CD4-positive, alpha-beta T cell treated with Interleukin-2 at 100 ng/mL for 4 hours (primary cell): ENCODE measurements at regions not wholly inside any gene's neighbourhood (a gene's known extent, or its start where the extent isn't known, plus 50 kb on each side); places are given as distances from the start of the nearest gene placed in this dataset.
"Not testable (repeated sequence)": the region's sequence is repeated elsewhere in the genome, so short reads cannot be mapped to it uniquely, and the experiment has no call there.

Experiments used
- DNase-seq: peaks from one replicate; pipeline ENCODE4 v3.0.0-alpha.2; 2020; ENCODE audit warnings: low spot score

- DNase-seq, result no peak
Observed at GRCh38 chr3:26145769-26146168, 355.9 kb downstream of the OXSM start.

GRCh38 chr3:26157428-26157827 lies 367.5 kb downstream of the OXSM start:
- not testable (repeated sequence) for DNase-seq

GRCh38 chr3:26171006-26171405 lies 381.1 kb downstream of the OXSM start:
- DNase-seq, result no peak

- no peak for DNase-seq
Observed at GRCh38 chr3:26191556-26191955, 401.7 kb downstream of the OXSM start.

GRCh38 chr3:26193558-26193957 lies 403.7 kb downstream of the OXSM start:
- DNase-seq, result no peak

- DNase-seq, result no peak
Observed at GRCh38 chr3:26196781-26197180, 406.9 kb downstream of the OXSM start.

- DNase-seq, result no peak
Observed at GRCh38 chr3:26198609-26199008, 408.7 kb downstream of the OXSM start.

GRCh38 chr3:26202169-26202568 lies 412.3 kb downstream of the OXSM start:
- DNase-seq, result no peak

GRCh38 chr3:26205475-26205874 lies 415.6 kb downstream of the OXSM start:
- DNase-seq, result no peak

GRCh38 chr3:26208201-26208600 lies 414.4 kb upstream of the LRRC3B start:
- DNase-seq, result no peak

GRCh38 chr3:26229801-26230200 lies 392.8 kb upstream of the LRRC3B start:
- no peak for DNase-seq

GRCh38 chr3:26233374-26233773 lies 389.2 kb upstream of the LRRC3B start:
- DNase-seq, result no peak

GRCh38 chr3:26236531-26236930 lies 386.0 kb upstream of the LRRC3B start:
- no peak for DNase-seq

GRCh38 chr3:26237036-26237682 lies 385.4 kb upstream of the LRRC3B start:
- DNase-seq, result no peak

GRCh38 chr3:26244586-26244985 lies 378.0 kb upstream of the LRRC3B start:
- DNase-seq, result not testable (repeated sequence)

GRCh38 chr3:26245236-26245635 lies 377.3 kb upstream of the LRRC3B start:
- DNase-seq, result no peak

GRCh38 chr3:26246901-26247300 lies 375.7 kb upstream of the LRRC3B start:
- no peak for DNase-seq

- DNase-seq, result no peak
Observed at GRCh38 chr3:26247712-26248111, 374.9 kb upstream of the LRRC3B start.

- no peak for DNase-seq
Observed at GRCh38 chr3:26252001-26252400, 370.6 kb upstream of the LRRC3B start.

GRCh38 chr3:26256224-26256623 lies 366.3 kb upstream of the LRRC3B start:
- DNase-seq, result no peak

GRCh38 chr3:26259176-26259575 lies 363.4 kb upstream of the LRRC3B start:
- no peak for DNase-seq

GRCh38 chr3:26260139-26260538 lies 362.4 kb upstream of the LRRC3B start:
- DNase-seq, result no peak

GRCh38 chr3:26264708-26265107 lies 357.9 kb upstream of the LRRC3B start:
- no peak for DNase-seq

- DNase-seq, result no peak
Observed at GRCh38 chr3:26271848-26272247, 350.7 kb upstream of the LRRC3B start.

GRCh38 chr3:26273196-26273595 lies 349.4 kb upstream of the LRRC3B start:
- DNase-seq, result no peak
